SIG-M5 treated with dmso at 0.1 percent for 504 hours (cell line): ENCODE measurements at regions not wholly inside any gene's neighbourhood (a gene's known extent, or its start where the extent isn't known, plus 50 kb on each side); places are given as distances from the start of the nearest gene placed in this dataset.
"Not testable (repeated sequence)": the region's sequence is repeated elsewhere in the genome, so short reads cannot be mapped to it uniquely, and the experiment has no call there.

Experiments used
- DNase-seq: peaks from one replicate; lab custom pipeline; 2025; ENCODE audit not compliant: unreplicated experiment; lab: John Stamatoyannopoulos, UW

- DNase-seq: no peak
Observed at GRCh38 chr9:129561594-129562281, 59.2 kb downstream of the C9orf50 start.

- DNase-seq: no peak
Observed at GRCh38 chr9:129560881-129561306, 60.0 kb downstream of the C9orf50 start.

- DNase-seq: no peak
Observed at GRCh38 chr9:129559506-129559881, 61.4 kb downstream of the C9orf50 start.

- no peak for DNase-seq
Observed at GRCh38 chr9:129558551-129559505, 62.1 kb downstream of the C9orf50 start.

GRCh38 chr9:129558063-129558550 is 62.8 kb downstream of the C9orf50 start:
- no peak for DNase-seq

DNA sequence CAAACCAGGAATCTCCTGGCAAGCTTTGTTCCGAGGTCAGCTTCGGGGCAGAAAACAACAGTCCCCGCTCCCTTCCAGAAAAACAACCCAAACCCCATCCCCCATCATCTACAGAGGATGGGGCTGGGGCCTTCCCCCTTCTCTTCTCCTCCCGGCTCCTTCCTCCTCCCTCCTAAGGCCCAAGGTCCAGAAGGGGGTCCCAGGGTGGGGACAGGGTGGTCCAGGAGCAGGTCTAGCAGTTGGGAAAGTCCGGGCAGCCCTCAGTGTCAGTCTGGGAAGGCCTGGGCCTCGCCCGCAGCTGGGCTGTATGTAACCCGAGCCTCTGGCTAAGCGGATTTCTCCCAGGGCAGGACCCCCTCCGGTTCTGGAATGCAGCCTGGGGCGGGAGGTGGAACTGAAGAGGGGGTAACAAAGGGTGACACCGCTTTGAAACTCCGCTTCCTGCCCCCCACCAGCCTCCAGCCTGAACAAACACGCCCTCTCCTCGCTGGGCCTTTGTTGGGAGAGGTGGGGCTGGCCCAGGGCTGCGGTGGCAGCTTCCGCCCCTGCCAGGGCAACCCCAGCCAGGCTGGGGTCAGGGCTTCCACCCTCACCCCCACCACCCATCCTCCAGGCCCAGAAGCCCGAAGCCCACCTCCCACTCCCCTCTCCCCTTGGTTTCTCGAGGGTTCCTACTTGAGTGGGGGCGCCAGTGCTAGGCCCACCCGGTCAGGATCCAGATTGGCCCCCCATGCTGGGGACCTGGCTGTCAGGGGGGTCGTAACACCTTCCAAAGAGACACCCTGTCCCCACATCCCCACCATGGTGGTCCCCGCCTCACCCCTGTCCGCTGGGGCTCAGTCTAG is 63.5 kb downstream of the C9orf50 start:
- no peak for DNase-seq

DNA sequence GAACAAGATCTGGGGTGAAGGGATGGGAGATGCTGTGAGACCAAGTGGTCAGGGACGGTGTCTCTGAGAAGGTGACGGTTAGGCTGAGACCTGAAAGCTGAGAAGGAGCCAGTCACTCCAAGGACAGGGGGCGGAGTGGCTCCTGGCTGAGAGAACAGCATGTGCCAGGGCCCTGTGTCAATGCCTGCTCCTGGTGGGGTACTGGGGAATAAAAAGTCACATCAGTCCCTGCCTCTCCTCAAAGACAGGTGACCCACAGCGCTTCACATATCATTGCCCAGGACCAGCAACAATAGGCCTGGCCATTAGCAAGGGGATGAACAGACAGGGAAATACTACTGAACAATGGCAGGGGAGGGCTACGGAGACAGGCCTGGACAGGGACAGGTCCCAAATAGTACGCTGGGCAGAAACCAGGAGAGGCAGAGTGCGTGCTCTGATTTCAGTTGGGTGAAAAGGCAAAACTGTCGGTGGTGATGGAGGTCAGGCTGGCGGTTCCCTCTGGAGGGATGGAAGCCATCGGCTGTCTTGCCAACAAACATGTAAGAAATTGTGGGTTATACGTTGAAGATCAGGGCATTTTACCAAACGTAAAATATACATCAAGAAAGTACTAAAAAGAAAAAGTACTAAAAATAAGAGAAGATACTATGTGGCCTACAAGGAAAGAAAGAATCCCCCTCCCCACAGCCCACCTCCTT is 64.3 kb downstream of the C9orf50 start:
- no peak for DNase-seq

- DNase-seq: no peak
Observed at GRCh38 chr9:129555512-129556215, 65.2 kb downstream of the C9orf50 start.

- no peak for DNase-seq
Observed at GRCh38 chr9:129554649-129555048, 66.3 kb downstream of the C9orf50 start.

DNA sequence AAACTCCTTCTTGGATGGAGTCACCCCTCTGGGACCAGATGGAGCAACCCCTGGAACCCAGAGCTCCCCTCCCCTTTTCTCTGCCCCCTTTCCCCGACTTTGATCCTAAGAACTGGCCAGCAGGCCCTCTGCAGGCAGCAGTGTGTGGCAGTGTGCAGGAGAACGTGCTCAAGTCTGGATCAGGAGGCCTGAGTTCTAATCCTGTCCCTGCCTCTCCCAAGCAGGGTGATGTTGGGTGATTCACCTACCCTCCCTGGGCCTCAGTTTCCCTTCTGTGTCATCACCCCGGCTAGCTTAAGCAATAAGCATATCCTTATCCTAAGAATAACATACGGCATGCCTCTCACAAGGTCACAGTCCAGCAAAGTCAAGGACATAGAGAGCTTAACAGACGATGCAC is 67.6 kb downstream of the C9orf50 start:
- no peak for DNase-seq

DNA sequence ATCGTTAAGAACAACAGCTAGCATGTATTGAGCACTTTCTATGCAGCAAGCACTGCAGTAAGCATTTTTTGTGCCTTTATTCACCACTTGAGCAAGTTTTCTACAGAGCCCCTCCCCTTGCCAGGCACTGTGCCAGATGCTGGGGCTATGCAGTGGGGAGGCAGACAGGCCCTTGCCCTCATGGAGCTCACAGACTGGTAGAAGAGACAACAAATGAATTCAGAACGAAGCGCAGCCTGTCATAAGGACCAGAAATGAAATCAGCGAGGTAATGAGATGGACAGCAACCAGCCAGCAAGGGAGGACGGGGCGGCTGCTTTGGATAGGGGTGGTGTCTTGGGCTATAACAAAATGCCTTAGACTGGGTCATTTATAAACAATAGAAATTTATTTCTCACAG is 68.8 kb downstream of the C9orf50 start:
- no peak for DNase-seq

- no peak for DNase-seq
Observed at GRCh38 chr9:129551393-129551973, 69.4 kb downstream of the C9orf50 start.

- not testable (repeated sequence) for DNase-seq
Observed at GRCh38 chr9:129550977-129551376, 69.9 kb downstream of the C9orf50 start.

DNA sequence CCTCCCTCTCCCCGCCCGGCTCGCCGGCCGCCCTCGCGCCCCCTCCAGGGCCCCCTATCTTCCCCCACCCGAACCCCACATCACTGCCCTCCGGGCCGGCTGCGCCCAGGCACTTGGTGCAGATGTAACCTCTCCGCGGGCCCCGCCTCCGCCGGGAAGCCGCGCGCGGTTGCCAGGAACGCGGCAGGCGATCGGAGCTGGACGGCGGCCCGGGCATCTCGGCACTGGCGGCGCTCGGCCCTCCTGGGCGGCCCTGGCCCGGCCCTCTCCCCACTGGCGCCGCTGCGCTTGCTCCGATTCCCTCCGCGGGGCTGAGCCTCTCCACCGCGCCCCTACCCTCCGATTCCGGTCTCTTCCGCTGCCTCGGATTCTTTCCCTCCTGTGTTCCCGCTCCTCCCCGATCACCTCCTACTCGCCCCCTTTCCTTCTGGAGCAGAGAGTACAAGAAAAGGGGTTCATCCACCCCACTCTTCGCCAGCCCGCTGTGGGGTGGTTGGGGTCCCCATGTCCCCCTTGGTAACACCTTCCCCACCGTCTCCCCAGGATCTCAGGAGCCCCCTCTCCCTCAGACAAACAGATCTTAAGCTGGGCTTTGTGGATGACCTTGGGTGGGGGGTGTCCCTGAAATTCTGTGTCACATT is 70.6 kb downstream of the C9orf50 start:
- no peak for DNase-seq

GRCh38 chr9:129549684-129550083 is 71.2 kb downstream of the C9orf50 start:
- DNase-seq: no peak

GRCh38 chr9:129549139-129549538 is 71.8 kb downstream of the C9orf50 start:
- no peak for DNase-seq

GRCh38 chr9:129548571-129549135 is 72.2 kb downstream of the C9orf50 start:
- DNase-seq: no peak

DNA sequence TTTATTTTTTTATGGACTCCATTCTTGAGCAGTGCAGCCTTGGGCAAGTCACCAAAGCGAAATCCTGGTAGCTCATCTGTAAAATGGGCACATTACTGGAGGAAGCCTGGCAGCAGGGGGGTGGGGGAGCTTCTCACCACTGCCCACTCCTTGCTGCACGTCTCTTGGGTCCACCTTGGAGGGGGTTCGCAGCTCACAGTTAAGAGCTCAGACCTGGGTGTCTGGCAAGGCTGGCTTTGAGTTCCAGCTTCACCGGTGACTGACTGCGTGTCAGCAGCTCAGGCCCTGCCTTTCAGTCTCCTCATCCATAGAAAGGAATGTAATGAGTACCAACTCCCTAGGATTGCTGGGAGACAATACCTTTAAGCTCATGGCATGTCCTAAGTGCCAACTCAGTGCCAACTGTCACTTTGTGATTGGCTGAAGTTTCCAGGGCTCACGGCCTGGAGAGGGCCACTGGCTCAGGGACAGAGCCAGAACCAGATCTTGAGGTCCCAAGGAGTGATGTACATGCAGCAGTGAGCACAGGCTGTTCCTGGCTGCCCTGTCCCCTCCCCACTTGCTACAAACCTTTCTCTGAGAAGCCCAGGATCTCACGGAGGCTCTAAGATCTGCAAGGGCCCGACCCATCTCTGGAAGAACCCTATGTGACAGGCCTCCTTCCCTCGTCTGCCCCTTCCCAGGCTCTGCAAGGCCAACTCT is 72.9 kb downstream of the C9orf50 start:
- DNase-seq: no peak
